Right renal pelvis (tissue), 4 donors: ENCODE measurements at regions not wholly inside any gene's neighbourhood (a gene's known extent, or its start where the extent isn't known, plus 50 kb on each side); places are given as distances from the start of the nearest gene placed in this dataset.
"Not testable (repeated sequence)": the region's sequence is repeated elsewhere in the genome, so short reads cannot be mapped to it uniquely, and the experiment has no call there.

Experiments used
- DNase-seq, 4 donors: peaks; one replicate each; pipeline ENCODE4 v3.0.0-alpha.2; 2013; ENCODE audit warnings: low read depth in 4 of 4, low spot score in 3 of 4, missing footprints in 1 of 4

- DNase-seq: no peak
Observed at GRCh38 chr6:144429753-144430152, 144.6 kb downstream of the UTRN start.

- DNase-seq: not testable (repeated sequence)
Observed at GRCh38 chr6:144433446-144433845, 148.3 kb downstream of the UTRN start.

- DNase-seq: no peak
Observed at GRCh38 chr6:144434308-144434990, 149.3 kb downstream of the UTRN start.

GRCh38 chr6:144435602-144436426 is 150.7 kb downstream of the UTRN start:
- DNase-seq: no peak

GRCh38 chr6:144437105-144437504 is 152.0 kb downstream of the UTRN start:
- DNase-seq: no peak

GRCh38 chr6:144438103-144438502 is 153.0 kb downstream of the UTRN start:
- DNase-seq: no peak

- no peak for DNase-seq
Observed at GRCh38 chr6:144439016-144439415, 153.9 kb downstream of the UTRN start.

- not testable (repeated sequence) for DNase-seq
Observed at GRCh38 chr6:144441801-144442200, 156.7 kb downstream of the UTRN start.

- no peak for DNase-seq
Observed at GRCh38 chr6:144443157-144443556, 158.0 kb downstream of the UTRN start.

GRCh38 chr6:144447472-144447871 is 162.3 kb downstream of the UTRN start:
- DNase-seq: no peak

GRCh38 chr6:144449218-144449617 is 164.1 kb downstream of the UTRN start:
- DNase-seq: no peak

GRCh38 chr6:144449911-144450597 is 164.9 kb downstream of the UTRN start:
- no peak for DNase-seq

GRCh38 chr6:144460327-144461095 is 175.4 kb downstream of the UTRN start:
- no peak for DNase-seq

GRCh38 chr6:144462058-144462457 is 176.9 kb downstream of the UTRN start:
- DNase-seq: no peak

- DNase-seq: no peak
Observed at GRCh38 chr6:144466716-144467115, 181.6 kb downstream of the UTRN start.

- no peak for DNase-seq
Observed at GRCh38 chr6:144467172-144467762, 182.1 kb downstream of the UTRN start.

GRCh38 chr6:144467921-144468320 is 182.8 kb downstream of the UTRN start:
- peak in 2 of 4 donors; percentile 10 to 22 for DNase-seq

- no peak for DNase-seq
Observed at GRCh38 chr6:144468709-144469108, 183.6 kb downstream of the UTRN start.

GRCh38 chr6:144469144-144469575 is 184.0 kb downstream of the UTRN start:
- DNase-seq: no peak

GRCh38 chr6:144470201-144470600 is 185.1 kb downstream of the UTRN start:
- DNase-seq: not testable (repeated sequence)
